Natural killer cell (primary cell): ENCODE measurements at regions not wholly inside any gene's neighbourhood (a gene's known extent, or its start where the extent isn't known, plus 50 kb on each side); places are given as distances from the start of the nearest gene placed in this dataset.

Experiments
- ATAC-seq, 3 donors: fragments of 150-1000 bp in 2 of 3; fragments of 200-7000 bp in 1 of 3; cut with Tn5 transposase; 1 replicate in 1 of 3; 2 replicates in 2 of 3; pipeline ENCODE4 v1.10.0; 2021; ENCODE audit warnings: mild to moderate bottlenecking in 2 of 3, moderate library complexity in 2 of 3
- DNase-seq, 2 donors: peaks; one replicate each; pipeline versions ENCODE4 v3.0.0 to v3.0.0-alpha.2; 2013 to 2021; ENCODE audit warnings: mixed read lengths in 1 of 2
- H3K27ac ChIP-seq: one replicate; pipeline ENCODE4 v1.5.1; 2013; ENCODE audit warnings: mild to moderate bottlenecking, low read length
- H3K27me3 ChIP-seq: one replicate; pipeline ENCODE4 v1.6.1; 2013; ENCODE audit warnings: low read length; ENCODE audit not compliant: control insufficient read depth, insufficient read depth
- H3K36me3 ChIP-seq: one replicate; pipeline ENCODE4 v1.6.1; 2013; ENCODE audit warnings: low read length; ENCODE audit not compliant: control insufficient read depth, insufficient read depth
- H3K4me1 ChIP-seq: one replicate; pipeline ENCODE4 v1.6.1; 2013; ENCODE audit warnings: low read length; ENCODE audit not compliant: control insufficient read depth, insufficient read depth
- H3K4me3 ChIP-seq: one replicate; pipeline ENCODE4 v1.5.1; 2013; ENCODE audit warnings: low read length
- H3K9me3 ChIP-seq: one replicate; pipeline ENCODE4 v1.6.1; 2013; ENCODE audit warnings: low read length; ENCODE audit not compliant: control insufficient read depth, insufficient read depth
- H3K27ac Mint-ChIP-seq, 2 donors: one replicate each; pipeline ENCODE4 v1.8.0; 2022; ENCODE audit warnings: mild to moderate bottlenecking in 2 of 2, mixed read lengths in 2 of 2, moderate library complexity in 1 of 2
- H3K27me3 Mint-ChIP-seq, 2 donors: one replicate each; pipeline ENCODE4 v1.8.0; 2022; ENCODE audit warnings: low read depth in 2 of 2, mixed read lengths in 2 of 2
- H3K36me3 Mint-ChIP-seq: one replicate; pipeline ENCODE4 v1.8.0; 2022; ENCODE audit warnings: mixed read lengths
- H3K4me1 Mint-ChIP-seq, 2 donors: one replicate each; pipeline ENCODE4 v1.8.0; 2022; ENCODE audit warnings: mixed read lengths in 2 of 2
- H3K4me3 Mint-ChIP-seq: one replicate; pipeline ENCODE4 v1.8.0; 2022; ENCODE audit warnings: mild to moderate bottlenecking, moderate library complexity, mixed read lengths
- H3K9me3 Mint-ChIP-seq, 2 donors: one replicate each; pipeline ENCODE4 v1.8.0; 2022; ENCODE audit warnings: mixed read lengths in 2 of 2
- WGBS: methylation state at CpG from one replicate; pipeline ENCODE4 v1.1.7; 2013; ENCODE audit warnings: missing lambda C conversion rate; ENCODE audit not compliant: insufficient coverage; 5-methylcytosine and 5-hydroxymethylcytosine counted together
- intact Hi-C: fragments of 100-400 bp; cut with micrococcal nuclease; formaldehyde crosslinking; loops from one replicate; pipeline ENCODE4 v1.14.2; 2022
- TF ChIP-seq, protein P1 (sequence below): fragments of 200-600 bp; IDR thresholded peaks from one replicate; pipeline ENCODE4 v1.8.0; 2022; ENCODE audit warnings: antibody characterized with exemption

DNA sequence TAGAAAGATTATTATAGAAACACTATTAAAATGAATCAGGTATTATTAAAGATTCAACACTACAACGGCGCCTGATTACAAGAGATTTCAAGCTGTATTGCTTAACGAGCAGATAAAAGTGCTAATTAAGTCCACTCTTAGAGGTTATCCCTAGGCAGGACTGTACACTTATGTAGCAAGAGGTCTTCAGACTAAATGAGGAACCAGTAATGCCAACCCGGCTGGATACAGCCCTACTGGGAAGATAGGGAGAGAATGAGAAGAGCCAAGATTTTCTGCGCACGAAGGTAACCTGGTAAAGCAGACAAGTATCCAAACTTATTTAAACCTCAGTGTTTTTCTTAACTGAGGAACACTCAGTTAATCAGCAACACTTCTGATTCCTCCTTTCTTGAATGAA, 115.7 kb upstream of the HIVEP3 start:
- H3K27me3 ChIP-seq, result no peaks in the 10 kb centered on the region
- H3K4me3 Mint-ChIP-seq, result peak overlapping the region; percentile 84
- intact Hi-C loops, result loop anchor here (2.0 to 10.0 kb wide), 3 partner anchors 117 to 230 kb away; partner anchors contain the start of gene HIVEP3
- H3K4me1 ChIP-seq, result peaks cover 23% of the 10 kb centered on the region
- DNase-seq (peak in 1 of 2 donors; percentile 13), ATAC-seq (no peak)
- peak overlapping the region; percentile 63 to 82 for H3K27ac Mint-ChIP-seq
- no peak overlapping the region for H3K4me3 ChIP-seq
- H3K36me3 Mint-ChIP-seq, result no peaks in the 10 kb centered on the region
- TF ChIP-seq, protein P1, sequence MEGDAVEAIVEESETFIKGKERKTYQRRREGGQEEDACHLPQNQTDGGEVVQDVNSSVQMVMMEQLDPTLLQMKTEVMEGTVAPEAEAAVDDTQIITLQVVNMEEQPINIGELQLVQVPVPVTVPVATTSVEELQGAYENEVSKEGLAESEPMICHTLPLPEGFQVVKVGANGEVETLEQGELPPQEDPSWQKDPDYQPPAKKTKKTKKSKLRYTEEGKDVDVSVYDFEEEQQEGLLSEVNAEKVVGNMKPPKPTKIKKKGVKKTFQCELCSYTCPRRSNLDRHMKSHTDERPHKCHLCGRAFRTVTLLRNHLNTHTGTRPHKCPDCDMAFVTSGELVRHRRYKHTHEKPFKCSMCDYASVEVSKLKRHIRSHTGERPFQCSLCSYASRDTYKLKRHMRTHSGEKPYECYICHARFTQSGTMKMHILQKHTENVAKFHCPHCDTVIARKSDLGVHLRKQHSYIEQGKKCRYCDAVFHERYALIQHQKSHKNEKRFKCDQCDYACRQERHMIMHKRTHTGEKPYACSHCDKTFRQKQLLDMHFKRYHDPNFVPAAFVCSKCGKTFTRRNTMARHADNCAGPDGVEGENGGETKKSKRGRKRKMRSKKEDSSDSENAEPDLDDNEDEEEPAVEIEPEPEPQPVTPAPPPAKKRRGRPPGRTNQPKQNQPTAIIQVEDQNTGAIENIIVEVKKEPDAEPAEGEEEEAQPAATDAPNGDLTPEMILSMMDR, result no peak
- no peaks in the 10 kb centered on the region for H3K9me3 Mint-ChIP-seq
- no peaks in the 10 kb centered on the region for H3K9me3 ChIP-seq
- peaks cover 47 to 51% of the 10 kb centered on the region in 2 donors for H3K4me1 Mint-ChIP-seq
- no peak overlapping the region for H3K27ac ChIP-seq
- 72% methylated on average over 6 of the region's 6 CpGs for WGBS
- no peaks in the 10 kb centered on the region for H3K27me3 Mint-ChIP-seq
- H3K36me3 ChIP-seq, result no peaks in the 10 kb centered on the region

DNA sequence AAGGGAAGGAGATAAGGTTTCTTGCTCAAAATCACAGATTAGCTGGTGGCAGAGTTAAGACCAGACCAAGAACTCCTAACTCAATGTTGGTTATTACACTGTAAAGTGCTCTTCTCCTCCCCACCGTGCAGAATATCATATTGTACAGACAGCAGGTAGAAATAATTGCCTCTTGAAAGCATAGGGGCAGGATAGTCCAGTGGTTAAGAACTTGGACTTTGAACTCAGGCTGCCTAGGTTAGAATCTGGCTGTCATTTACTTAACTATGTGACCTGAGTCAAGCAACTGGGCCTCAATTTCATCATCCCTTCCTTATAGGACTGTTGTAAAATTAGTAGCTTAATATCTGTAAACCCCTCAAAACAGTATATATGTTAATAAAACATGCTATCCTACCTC, 114.9 kb upstream of the HIVEP3 start:
- H3K27ac Mint-ChIP-seq, result peak overlapping the region; percentile 63 to 82
- ATAC-seq, result no peak

DNA sequence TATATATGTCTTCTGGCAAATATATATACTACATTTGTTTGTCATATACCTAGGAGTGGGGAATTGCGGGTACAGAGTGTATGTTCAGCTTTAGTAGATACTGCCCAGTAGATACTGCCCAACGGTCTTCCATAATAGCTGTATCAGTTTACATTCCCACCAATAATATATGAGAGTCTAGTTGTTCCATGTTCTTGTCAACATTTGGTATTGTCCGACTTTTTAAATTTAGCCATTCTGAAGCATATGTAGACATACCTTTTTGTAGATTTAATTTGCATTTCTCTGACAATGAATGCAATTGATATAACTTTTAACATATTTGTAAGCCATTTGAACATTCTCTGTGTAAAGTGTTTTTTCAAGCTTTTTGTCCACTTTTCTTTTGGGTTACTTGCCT, 99.0 kb upstream of the HIVEP3 start:
- H3K27me3 Mint-ChIP-seq, result no peaks in the 10 kb centered on the region
- H3K9me3 ChIP-seq, result no peaks in the 10 kb centered on the region
- TF ChIP-seq, protein P1, result no peak
- H3K4me3 Mint-ChIP-seq, result no peak overlapping the region
- intact Hi-C loops, result no loop called here
- peaks cover 50% of the 10 kb centered on the region in 2 donors for H3K4me1 Mint-ChIP-seq
- no peak for ATAC-seq
- no peaks in the 10 kb centered on the region for H3K36me3 Mint-ChIP-seq
- H3K4me3 ChIP-seq, result no peak overlapping the region
- WGBS, result 100% methylated on average over 1 of the region's 3 CpGs
- H3K9me3 Mint-ChIP-seq, result no peaks in the 10 kb centered on the region
- no peaks in the 10 kb centered on the region for H3K27me3 ChIP-seq
- peaks cover 7% of the 10 kb centered on the region for H3K4me1 ChIP-seq
- no peak overlapping the region for H3K27ac Mint-ChIP-seq
- no peaks in the 10 kb centered on the region for H3K36me3 ChIP-seq
- DNase-seq, result no peak
- H3K27ac ChIP-seq, result no peak overlapping the region

More for the DNA sequence above, 114.9 kb upstream of the HIVEP3 start:
- Histone ChIP-seq H3K9me3 (no peaks in the 10 kb centered on the region), H3K27me3 (no peaks in the 10 kb centered on the region), H3K4me1 (peaks cover 23% of the 10 kb centered on the region), H3K27ac (no peak overlapping the region), H3K36me3 (no peaks in the 10 kb centered on the region), H3K4me3 (no peak overlapping the region)
- TF ChIP-seq, protein P1, result no peak
- H3K4me1 Mint-ChIP-seq, result peaks cover 47 to 58% of the 10 kb centered on the region in 2 donors
- no peaks in the 10 kb centered on the region for H3K9me3 Mint-ChIP-seq
- intact Hi-C loops, result loop anchor here (2.0 to 10.0 kb wide), 3 partner anchors 116 to 229 kb away; partner anchors contain the start of gene HIVEP3
- WGBS, result 80% methylated on average over 1 of the region's 1 CpG
- no peaks in the 10 kb centered on the region for H3K36me3 Mint-ChIP-seq
- no peaks in the 10 kb centered on the region for H3K27me3 Mint-ChIP-seq
- no peak for DNase-seq
- peak overlapping the region; percentile 84 for H3K4me3 Mint-ChIP-seq

DNA sequence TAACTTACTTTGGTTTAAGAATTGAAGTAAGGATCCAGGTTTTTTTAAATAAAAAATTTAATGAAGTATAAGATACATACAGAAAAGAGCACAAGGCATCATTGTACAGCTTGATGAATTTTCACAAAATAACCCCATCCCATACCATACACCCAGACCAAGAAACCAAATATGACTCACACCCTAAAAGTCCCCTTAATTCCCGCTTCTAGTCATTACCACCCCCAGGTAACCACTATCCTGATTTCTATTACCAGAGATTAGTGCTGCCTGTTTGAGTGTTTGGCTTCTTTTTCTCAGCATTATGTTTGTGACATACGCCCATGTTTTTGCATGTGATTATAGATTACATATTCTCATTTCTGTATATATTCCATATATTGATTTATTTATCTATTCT, 98.5 kb upstream of the HIVEP3 start:
- no peaks in the 10 kb centered on the region for H3K27me3 ChIP-seq
- no peak for DNase-seq
- Mint-ChIP-seq H3K9me3 (no peaks in the 10 kb centered on the region), H3K4me1 (peaks cover 49 to 50% of the 10 kb centered on the region in 2 donors), H3K36me3 (no peaks in the 10 kb centered on the region), H3K4me3 (no peak overlapping the region), H3K27ac (no peak overlapping the region), H3K27me3 (no peaks in the 10 kb centered on the region)
- H3K4me1 ChIP-seq, result peaks cover 7% of the 10 kb centered on the region
- TF ChIP-seq, protein P1, result no peak
- H3K27ac ChIP-seq, result no peak overlapping the region
- H3K4me3 ChIP-seq, result no peak overlapping the region
- intact Hi-C loops, result no loop called here
- H3K36me3 ChIP-seq, result no peaks in the 10 kb centered on the region
- no peaks in the 10 kb centered on the region for H3K9me3 ChIP-seq
- WGBS, result 63% methylated on average over 1 of the region's 2 CpGs
- ATAC-seq, result no peak
